ENCODE measurements at regions not wholly inside any gene's neighbourhood (a gene's known extent, or its start where the extent isn't known, plus 50 kb on each side); places are given as distances from the start of the nearest gene placed in this dataset.
A peak's percentile ranks its signal among the peaks of the same experiment; 100 is the strongest.

DNA sequence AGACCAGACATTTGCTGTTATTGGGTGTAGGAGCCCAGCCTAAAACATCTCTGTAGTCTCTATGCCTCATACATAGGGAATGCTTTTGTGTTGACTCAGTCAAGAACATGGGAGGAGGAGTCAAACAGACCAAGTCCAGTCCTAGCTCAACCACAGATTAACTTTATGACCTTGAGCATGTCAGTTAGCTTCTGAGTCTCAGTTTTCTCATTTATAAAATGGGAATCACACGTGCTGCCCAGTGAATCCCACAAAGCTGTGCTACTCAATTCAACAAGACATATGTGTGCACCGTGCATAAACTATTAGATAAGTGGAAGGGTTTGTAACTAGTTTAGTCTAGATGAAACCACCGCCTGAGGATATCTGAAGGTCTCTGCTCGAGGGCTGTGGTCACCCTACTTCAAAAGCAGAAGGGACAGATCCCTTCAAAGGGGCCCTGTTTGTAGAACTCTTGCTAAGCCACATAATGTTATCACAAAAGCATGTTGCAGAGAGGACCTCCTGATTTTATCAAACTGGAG, 109.5 kb upstream of the NFIA start:
- 72 to 85% methylated on average over 4 of the region's 4 CpGs for WGBS, 2 donors
- ATAC-seq (peak in 3 of 4 donors; percentile 36 to 68 (median 61)), DNase-seq (no peak), FAIRE-seq (no peak)
- Histone ChIP-seq H3K9me3 (no peaks in the 10 kb centered on the region), H3K27me3 (no peaks in the 10 kb centered on the region), H3K4me1 (no peaks in the 10 kb centered on the region), H3K4me3 (no peak overlapping the region), H3K27ac (no peak overlapping the region), H3K36me3 (no peaks in the 10 kb centered on the region)
- TF ChIP-seq, protein P1, sequence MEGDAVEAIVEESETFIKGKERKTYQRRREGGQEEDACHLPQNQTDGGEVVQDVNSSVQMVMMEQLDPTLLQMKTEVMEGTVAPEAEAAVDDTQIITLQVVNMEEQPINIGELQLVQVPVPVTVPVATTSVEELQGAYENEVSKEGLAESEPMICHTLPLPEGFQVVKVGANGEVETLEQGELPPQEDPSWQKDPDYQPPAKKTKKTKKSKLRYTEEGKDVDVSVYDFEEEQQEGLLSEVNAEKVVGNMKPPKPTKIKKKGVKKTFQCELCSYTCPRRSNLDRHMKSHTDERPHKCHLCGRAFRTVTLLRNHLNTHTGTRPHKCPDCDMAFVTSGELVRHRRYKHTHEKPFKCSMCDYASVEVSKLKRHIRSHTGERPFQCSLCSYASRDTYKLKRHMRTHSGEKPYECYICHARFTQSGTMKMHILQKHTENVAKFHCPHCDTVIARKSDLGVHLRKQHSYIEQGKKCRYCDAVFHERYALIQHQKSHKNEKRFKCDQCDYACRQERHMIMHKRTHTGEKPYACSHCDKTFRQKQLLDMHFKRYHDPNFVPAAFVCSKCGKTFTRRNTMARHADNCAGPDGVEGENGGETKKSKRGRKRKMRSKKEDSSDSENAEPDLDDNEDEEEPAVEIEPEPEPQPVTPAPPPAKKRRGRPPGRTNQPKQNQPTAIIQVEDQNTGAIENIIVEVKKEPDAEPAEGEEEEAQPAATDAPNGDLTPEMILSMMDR (IDR thresholded peaks at IDR 0.05) = no peak
- intact Hi-C loops (cut with DNase I) = no loop called here

- TF ChIP-seq, protein P1 (IDR thresholded peaks at IDR 0.05) = no peak
- no peaks in the 10 kb centered on the region for H3K36me3 ChIP-seq
- ATAC-seq (no peak), DNase-seq (no peak), FAIRE-seq (no peak)
- WGBS, 2 donors = 73 to 87% methylated on average over 2 of the region's 2 CpGs
- no peaks in the 10 kb centered on the region for H3K27me3 ChIP-seq
- H3K9me3 ChIP-seq = no peaks in the 10 kb centered on the region
- no peak overlapping the region for H3K4me3 ChIP-seq
- no peaks in the 10 kb centered on the region for H3K4me1 ChIP-seq
- intact Hi-C loops (cut with DNase I) = no loop called here
- H3K27ac ChIP-seq = no peak overlapping the region
Measured at GRCh38 chr1:60971330-60971729, 111.0 kb upstream of the NFIA start.

DNA sequence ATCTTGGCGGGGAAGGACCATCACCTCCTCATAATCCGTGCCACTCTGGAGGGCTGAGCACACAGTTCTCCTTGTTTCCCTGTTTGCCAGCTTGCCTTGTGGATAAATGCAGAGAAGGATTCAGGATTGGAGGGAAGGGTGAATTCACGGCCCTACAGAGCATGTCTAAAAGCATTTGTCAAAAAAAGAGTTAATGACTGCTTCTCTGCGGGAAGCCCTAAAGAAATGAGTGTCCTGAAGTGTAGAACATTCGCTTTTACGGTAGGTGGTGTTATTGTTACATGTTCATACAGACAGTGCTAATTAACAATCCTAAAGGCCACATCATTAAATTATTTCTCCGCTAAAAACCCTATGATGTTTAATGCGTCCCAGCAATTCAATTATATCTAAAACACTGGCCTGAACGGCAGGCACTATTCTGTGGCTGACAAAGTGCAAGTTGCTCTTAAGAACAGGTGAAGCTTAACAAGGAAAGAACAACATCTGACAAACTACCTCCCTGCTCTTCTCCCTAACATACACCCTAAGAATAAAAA, 112.3 kb upstream of the NFIA start:
- no peaks in the 10 kb centered on the region for H3K4me1 ChIP-seq
- FAIRE-seq (no peak), ATAC-seq (peak in 3 of 4 donors; percentile 78 to 81 (median 78)), DNase-seq (no peak)
- intact Hi-C loops (cut with DNase I) = no loop called here
- H3K27ac ChIP-seq = peak overlapping the region in 1 of 4 donors; percentile 48
- no peaks in the 10 kb centered on the region for H3K9me3 ChIP-seq
- H3K27me3 ChIP-seq = no peaks in the 10 kb centered on the region
- H3K36me3 ChIP-seq = no peaks in the 10 kb centered on the region
- no peak overlapping the region for H3K4me3 ChIP-seq
- WGBS, 2 donors = 36 to 39% methylated on average over 9 of the region's 9 CpGs
- TF ChIP-seq, protein P1 (IDR thresholded peaks at IDR 0.05) = peak in 2 of 4 donors; percentile 19 to 26

- intact Hi-C loops (cut with DNase I) = no loop called here
- Histone ChIP-seq H3K36me3 (no peaks in the 10 kb centered on the region), H3K27ac (no peak overlapping the region), H3K4me1 (no peaks in the 10 kb centered on the region), H3K9me3 (no peaks in the 10 kb centered on the region), H3K27me3 (no peaks in the 10 kb centered on the region), H3K4me3 (no peak overlapping the region)
- no peak for DNase-seq
- TF ChIP-seq, protein P1 (IDR thresholded peaks at IDR 0.05) = no peak
- 79 to 87% methylated on average over 2 of the region's 2 CpGs for WGBS, 2 donors
- no peak for FAIRE-seq
- ATAC-seq = no peak
Measured at GRCh38 chr1:60965280-60965854, 117.0 kb upstream of the NFIA start.
